ENCODE measurements at regions not wholly inside any gene's neighbourhood (a gene's known extent, or its start where the extent isn't known, plus 50 kb on each side); places are given as distances from the start of the nearest gene placed in this dataset.
"Not testable (repeated sequence)": the region's sequence is repeated elsewhere in the genome, so short reads cannot be mapped to it uniquely, and the experiment has no call there.

DNA sequence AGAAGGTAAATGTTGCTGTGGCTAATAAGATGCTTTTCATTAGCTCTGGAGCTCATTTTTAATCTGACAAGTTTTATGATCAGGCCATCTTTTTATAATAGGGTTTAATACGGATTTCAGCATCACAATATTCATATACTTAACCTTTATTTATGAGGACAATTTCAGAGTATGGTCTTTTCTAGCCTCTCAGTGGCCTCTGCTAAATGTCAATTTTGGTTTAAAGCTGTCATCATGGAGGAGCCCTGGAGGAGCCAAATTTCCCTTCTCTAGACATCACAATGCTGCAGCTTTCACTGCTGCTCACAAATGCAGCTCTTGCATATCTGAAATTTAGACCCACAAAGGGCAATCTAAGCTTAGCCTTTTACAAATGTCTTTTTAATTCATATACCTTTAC is 510.4 kb downstream of the PCDH7 start:
- ChIA-PET POLR2A (no interaction called here), CTCF (no interaction called here)

DNA sequence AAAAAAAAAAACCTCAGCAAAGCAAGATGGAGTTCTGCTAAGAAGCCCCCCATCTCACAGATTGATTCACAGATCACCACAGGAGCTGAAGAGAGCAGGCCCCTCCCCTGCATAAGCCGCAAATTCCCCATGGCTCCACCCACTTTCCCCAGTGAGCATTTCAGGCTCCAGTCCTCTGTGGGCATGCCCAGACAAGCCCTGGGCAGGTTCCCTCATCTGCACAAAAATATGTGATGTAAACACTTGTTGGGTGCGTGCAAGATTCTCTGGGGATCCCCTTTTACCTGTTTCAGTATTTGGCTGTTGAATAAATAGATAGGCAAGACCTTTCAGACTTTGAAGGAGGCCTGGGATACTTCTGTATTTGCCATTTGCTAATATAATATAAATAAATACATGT is 514.3 kb downstream of the PCDH7 start:
- CTCF ChIA-PET: no interaction called here
- POLR2A ChIA-PET: no interaction called here

DNA sequence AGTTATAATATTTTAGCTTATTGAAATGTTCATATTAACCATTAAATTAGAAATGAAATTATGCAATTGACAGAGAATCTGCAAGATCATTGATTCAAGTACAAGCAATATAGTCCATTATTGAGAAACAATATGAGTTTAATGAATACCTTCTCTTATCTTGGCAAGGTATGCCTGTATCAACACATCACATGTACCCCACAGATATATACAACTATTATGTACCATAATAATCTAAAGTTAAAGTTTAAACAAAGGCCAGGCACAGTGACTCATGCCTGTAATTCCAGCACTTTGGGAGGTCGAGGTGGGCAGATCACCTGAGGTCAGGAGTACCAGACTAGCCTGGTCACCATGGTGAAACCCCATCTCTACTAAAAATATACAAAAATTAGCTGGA is 514.7 kb downstream of the PCDH7 start:
- ChIA-PET CTCF (no interaction called here), POLR2A (no interaction called here)

DNA sequence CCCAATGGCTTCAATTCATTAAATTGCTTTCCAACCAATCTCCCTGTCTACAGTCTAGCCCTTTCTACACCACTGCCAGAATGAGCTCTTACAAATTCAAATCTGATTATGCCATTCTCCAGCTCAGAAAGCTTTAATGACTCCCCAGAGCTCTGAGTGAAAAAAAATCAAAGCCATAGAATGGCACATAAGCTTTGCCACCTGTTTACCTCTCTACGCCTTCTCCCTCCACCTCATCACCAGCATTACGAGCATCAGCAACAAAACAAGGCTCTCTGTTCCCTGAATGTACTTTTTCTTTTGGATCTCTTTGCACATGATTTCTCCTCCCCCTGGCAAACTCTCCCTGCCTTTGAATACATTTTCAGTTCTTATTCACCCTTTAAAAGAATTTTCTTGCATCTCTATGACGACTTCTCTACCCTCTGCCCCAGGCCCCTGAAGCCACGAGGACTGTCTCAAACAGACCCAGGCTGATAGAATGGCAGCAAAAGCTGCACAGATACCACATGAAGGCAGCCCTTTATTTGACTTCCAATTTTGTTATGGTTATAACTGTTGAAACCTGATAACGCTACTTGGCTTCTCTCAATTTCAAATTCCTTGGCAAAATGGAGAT is 516.0 kb downstream of the PCDH7 start:
- ChIA-PET POLR2A (no interaction called here), CTCF (no interaction called here)

DNA sequence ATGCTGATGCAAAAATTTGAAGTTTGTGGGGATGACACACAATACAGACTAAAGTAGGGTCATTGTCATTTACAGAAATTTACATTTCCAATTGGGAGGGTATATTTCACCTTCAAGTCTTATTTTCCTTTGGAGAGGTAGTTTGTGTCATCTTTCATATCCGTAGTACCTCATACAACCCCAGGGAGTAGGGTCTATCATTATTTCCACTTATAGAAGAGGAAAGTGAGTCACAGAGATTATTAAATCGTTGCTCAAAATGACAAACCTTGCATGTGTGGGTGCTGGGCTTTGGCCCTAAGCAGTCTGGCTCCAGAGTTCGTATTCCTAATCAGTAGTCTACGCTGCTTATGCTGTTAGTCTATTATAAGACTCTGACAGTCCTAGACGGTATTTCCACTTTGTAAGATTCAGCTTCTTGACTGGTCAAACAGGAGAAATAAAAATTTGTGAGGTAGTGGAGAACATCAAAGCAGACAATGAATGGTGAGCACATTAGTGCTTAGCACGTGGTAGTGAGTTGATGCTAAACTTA is 516.5 kb downstream of the PCDH7 start:
- POLR2A ChIA-PET: no interaction called here
- CTCF ChIA-PET: no interaction called here

DNA sequence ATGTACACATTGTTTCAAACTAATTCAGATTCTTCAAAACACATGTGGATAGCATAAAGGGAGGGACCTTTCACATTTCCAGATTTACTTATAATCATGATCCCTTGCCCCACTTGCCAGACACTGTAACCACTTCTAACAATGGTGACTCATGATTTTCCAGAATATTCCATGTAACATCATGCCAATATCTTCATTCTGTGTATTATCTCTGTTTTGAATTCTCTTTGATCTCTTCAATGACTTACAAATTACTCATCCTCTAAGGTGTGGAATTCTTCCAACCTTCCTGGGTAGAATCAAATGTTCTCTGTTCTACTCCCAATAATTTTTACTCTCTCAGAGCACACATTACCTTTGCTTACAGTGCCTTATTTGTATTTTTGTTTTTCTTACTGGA is 517.1 kb downstream of the PCDH7 start:
- ChIA-PET POLR2A (no interaction called here), CTCF (no interaction called here)

DNA sequence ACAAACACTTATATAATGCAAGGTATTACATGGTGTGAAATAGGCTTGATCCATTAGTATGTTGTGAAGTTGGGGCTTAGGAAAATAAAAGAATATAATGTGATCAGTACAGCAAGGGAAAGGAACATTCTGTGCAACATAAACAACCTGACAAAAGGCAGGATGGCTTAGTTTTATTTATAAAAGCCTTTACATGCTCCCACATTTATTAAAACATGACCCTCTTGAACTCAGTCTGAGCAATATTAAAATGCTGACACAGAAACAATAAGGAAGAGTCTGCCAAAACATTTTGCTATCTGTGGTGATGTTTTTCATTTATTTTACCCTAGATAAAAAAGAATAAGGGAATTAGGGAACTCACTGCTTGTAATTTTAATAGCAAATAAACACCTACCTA is 519.7 kb downstream of the PCDH7 start:
- POLR2A ChIA-PET: no interaction called here
- CTCF ChIA-PET: no interaction called here

DNA sequence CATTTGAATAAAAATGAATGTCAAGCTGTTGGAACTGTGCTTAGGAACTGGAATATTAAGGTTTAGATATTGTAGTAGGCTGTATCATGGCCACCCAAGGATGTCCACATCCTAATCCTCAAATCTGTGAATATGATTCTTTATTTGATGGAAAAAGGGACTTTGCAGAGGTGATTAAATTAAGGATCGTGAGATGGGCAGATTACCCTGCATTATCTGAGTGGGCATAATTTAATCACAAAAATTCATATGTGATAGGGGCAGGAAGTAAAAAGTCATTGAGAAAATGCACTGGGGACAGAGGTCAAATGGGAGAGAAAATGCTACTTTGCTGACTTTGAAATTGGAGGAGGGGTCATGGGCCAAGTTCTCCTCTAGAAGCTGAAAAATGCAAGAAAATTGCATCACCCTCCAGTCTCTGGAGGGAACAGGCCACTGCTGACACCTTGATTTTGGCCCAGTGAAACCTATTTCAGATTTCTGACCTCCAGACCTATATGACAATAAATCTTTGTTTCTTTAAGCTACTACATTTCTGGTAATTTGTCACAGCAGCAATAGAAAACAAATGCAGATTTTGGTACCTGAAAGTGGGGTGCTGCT is 521.4 kb downstream of the PCDH7 start:
- POLR2A ChIA-PET: no interaction called here
- CTCF ChIA-PET: no interaction called here

DNA sequence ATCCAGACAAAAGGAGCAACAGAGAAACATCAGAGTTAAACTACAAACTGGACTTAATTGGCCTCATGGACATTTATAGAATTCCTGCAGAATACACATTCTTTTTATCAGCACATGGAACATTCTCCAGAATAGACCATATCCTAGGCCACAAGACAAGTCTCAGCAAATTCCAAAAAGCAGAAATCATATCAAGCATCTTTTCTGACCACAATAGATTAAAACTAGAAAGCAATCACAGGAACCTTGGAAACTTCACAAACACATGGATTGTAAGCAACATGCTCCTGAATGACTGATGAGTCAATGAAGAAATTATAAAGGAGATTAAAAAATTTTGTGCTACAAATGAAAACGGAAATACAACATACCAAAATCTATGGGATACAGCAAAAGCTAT is 526.7 kb downstream of the PCDH7 start:
- POLR2A ChIA-PET: no interaction called here
- CTCF ChIA-PET: no interaction called here

DNA sequence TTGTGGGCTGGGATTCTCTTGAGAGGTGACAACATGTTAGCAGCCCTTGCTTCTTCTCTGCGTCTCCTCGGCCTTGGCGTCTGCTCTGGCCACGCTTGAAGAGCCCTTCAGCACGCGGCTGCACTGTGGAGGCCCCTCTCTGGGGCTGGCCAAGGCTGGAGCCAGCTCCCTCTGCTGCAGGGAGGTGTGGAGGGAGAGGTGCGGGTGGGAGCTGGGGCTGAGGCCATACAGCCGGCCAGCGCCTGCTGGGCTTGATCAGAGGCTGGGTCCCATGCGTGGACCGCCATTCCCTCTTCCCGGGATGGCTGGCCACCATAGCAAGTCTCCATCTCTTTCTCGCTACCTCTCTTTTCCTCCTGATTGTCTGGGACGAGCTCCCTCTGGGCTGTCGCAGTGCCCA is 539.0 kb downstream of the PCDH7 start:
- CTCF ChIA-PET: no interaction called here
- POLR2A ChIA-PET: no interaction called here

DNA sequence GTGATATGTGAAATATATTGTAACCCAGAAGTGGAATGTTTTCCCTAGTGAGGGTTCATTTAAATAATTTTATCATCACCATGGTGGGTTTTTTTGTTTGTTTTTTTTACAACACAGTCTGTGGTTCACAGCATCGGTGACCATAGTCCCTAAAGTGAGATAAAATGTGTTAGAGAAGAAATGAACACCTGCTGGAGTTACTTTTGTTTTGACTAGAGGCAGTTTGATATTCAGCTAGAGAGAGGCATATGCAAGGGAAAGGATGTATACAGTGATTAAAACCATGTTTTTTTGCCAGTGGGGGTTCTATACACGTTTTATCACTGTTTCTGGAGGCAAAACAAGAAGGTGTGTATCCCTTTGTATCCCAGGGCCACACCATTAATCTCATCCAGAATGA is 541.5 kb downstream of the PCDH7 start:
- ChIA-PET CTCF (no interaction called here), POLR2A (no interaction called here)

DNA sequence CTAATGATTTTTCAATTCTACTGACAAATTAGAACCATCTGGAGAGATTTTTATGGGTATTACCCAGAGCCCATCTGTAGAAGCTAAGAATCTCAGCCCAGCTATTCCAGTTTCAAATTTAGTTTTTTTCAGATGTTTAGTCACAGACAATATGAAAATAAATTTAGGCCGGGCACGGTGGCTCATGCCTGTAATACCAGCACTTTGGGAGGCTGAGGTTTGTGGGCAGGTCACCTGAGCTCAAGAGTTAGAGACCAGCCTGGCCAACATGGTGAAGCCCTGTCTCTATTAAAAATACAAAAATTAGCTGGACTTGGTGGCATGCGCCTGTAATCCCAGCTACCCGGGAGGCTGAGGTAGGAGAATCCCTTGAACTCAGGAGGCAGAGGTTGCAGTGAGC is 545.9 kb downstream of the PCDH7 start:
- CTCF ChIA-PET, POLR2A ChIA-PET: not testable (repeated sequence)

DNA sequence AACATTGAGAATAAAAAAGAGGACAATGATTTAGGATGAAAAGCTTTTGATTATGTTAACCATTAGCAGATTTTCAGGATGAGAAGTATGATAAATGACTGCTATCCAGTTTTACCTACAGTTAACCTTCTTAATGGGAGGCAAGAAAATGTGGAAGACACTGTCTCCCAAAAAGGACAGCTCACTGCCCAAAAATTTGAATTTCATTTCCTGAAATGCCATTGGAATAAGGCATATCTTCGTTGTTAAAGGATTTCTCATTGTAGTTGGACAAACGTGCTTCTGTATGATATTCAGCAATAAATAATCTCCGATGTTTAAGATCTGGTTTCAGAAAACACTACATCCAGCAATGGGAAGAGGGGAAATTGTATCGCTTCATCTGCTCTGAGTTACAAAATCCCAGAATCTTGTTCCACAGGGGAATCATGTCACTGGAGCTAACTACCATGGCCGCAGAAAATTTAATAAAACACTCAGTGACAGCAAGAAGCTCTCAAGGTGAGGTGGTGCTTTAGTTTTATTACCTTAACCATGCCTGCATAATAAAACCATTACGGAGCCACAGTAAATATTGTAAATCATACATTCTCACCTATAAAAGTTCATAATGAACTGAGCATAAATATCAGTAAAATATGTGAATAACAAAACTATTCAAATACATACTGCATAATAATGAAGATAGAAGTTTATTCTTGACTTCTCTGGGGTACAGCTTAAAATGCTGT is 552.3 kb downstream of the PCDH7 start:
- CTCF ChIA-PET: no interaction called here
- POLR2A ChIA-PET: no interaction called here

DNA sequence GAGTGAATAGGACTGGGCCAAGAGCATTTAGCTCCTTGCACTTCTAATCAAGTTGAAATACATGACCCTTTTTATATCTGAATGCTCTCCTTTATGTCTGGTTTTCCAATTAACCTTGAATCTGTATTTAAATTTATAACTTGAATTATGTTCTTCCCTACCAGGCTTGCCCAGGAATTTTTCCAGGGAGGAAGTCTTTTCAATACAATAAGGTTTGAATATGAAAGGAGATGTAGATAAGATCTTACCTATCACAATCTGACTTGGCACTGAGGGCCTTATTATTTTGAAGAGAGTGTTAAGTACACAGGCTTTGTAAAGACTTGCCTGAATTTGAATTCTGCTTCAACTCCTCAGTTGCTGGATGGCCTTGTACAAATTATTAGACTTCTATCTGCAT is 555.7 kb downstream of the PCDH7 start:
- POLR2A ChIA-PET: no interaction called here

DNA sequence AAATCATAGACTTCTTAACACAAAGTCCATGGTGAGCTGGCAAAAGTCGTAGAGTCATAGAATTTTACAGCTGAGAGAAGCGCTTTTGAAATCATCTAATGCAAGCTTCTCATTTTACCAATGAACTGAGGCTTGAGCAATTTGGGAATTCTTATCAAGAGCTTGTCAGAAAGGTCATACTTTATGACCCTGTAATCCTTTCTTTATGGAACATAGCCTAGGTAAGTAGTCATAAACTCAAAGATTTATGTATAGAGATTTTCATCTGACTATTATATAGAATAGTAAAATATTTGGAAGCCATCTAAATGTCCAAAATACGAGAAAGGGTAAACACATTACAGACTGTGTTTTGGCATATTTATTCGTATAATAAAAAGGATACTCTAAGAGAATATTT is 563.5 kb downstream of the PCDH7 start:
- POLR2A ChIA-PET: no interaction called here

More for the DNA sequence above, 555.7 kb downstream of the PCDH7 start:
- CTCF ChIA-PET: no interaction called here

DNA sequence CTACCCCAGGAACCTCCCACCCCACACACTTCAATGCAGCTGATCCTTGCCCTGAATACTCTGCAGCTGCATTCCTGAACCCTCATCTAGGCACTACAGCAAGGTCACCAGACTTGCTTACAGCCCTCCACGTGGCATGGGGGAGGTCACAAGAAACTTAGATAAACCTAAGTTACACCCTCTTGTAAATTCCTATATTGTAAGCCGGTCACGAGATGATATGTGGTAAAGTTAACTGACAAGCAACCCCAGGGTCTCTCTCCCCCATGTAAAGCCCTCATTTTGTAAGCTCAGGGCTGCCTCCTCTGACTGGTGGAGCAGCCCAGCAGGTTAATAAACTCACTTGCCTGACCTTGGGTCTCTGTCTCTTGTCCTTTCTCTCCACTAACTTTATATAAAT is 570.7 kb downstream of the PCDH7 start:
- ChIA-PET POLR2A (no interaction called here), CTCF (no interaction called here)

More for the DNA sequence above, 563.5 kb downstream of the PCDH7 start:
- CTCF ChIA-PET: no interaction called here

DNA sequence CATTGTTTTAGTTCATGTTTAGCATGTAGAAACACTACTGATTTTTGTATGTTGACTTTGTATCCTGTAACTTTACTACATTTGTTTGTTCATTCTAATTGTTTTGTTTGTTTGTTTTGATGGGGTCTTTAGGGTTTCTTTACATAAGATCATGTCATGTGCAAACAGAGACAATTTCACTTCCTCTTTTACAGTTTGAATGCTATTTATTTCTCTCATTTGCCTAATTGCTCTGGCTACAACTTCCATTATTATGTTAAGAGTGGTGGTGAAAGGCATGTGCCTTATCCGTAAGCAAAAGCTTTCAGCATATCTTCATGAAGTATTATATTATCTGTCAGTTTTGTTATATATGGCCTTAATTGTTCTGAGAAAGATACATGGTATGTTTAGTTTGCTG is 571.1 kb downstream of the PCDH7 start:
- ChIA-PET CTCF (no interaction called here), POLR2A (no interaction called here)

DNA sequence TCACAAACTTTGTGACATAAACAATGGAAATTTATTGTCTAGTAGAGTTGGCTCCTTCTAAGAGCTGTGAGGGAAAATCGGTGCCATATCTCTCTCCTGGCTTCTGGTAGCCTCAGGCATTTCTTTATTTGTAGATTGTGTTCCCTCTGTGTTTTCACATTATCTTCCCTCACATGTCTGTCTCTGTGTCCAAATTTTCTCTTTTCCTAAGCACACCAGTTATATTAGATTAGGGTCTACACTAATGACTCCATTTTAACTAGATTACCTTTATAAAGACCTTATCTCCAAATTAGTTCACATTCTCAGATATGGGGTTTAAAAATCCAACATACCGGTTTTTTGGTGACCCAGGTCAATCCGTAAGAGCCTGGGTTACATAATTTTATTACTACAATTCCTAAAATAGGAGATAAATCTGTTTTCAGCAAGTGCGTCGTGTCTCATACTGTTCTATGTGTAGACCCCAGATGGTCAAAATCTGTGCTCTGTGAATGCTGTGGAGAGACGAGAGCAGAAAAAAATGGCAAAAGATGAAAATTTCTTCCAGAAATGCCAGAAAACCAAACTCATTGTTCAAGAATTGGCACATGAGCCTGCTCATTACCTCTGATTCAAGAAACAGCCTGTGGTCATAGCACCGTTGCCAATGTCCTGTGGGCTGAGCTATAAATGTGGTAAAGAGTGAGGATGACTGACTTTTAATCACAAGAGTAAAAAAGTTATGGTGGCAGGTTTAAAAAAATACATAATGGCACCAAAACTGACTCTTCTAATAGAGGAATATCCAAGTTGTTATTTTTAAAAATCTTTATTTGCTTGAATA is 574.7 kb downstream of the PCDH7 start:
- POLR2A ChIA-PET: no interaction called here
- CTCF ChIA-PET: no interaction called here

DNA sequence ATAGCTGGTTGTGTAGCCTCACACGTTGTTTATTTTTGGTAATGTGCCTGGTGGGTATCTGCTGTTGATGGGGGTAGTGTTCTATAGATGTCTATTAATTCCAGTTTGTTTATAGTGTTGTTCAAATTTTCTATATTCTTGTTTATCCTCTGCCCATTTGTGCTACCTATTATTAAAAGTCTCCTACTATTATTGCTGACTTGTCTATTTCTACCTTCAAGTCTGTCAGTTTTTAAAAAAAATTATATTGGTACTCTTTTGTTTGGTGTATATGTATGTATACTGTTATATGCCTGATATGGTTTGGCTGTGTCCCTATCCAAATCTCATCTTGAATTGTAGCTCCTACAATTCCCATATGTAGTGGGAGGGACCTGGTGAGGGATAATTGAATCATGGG is 578.6 kb downstream of the PCDH7 start:
- ChIA-PET CTCF (no interaction called here), POLR2A (no interaction called here)

DNA sequence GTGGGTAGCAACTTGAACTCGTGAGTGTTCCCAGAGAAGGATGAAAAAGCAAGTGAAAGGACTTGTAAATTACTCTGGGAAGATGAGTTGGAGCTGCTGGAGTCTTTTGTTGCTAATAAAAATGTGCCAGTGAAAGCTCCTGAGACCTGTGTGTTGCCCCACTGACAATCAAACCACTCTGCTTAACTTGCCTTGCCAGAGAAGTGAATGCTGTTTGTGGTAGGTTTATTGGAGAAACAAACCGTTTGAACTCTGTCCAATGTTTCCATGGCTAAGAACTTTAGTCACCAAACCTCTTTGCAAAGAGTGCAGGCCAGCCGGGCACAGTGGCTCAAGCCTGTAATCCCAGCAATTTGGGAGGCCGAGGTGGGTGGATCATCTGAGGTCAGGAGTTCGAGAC is 586.9 kb downstream of the PCDH7 start:
- ChIA-PET CTCF (no interaction called here), POLR2A (no interaction called here)

DNA sequence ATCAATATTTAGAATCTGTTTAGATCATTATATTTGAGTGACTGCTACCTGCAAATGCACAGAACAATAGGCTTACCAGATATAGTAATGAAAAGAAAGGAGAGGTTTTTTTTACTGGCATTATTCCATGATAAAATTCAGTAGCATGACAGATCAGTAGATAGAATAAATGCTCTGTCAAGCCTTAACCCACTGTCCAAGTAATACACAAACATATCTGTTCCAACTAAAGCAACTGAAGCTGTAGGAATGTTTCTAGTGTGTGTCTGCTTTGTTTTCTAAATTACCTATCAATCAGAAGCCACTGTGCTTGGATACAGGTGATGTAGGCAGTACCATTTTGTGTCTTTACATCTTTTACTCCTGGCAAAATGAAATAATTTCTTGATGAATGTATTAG is 604.6 kb downstream of the PCDH7 start:
- CTCF ChIA-PET: no interaction called here
- POLR2A ChIA-PET: no interaction called here

Measured in activated CD8-positive, alpha-beta memory T cell treated with anti-CD3 and anti-CD28 coated beads for 36 hours (primary cell).